ENCODE measurements at regions not wholly inside any gene's neighbourhood (a gene's known extent, or its start where the extent isn't known, plus 50 kb on each side); places are given as distances from the start of the nearest gene placed in this dataset.

DNA sequence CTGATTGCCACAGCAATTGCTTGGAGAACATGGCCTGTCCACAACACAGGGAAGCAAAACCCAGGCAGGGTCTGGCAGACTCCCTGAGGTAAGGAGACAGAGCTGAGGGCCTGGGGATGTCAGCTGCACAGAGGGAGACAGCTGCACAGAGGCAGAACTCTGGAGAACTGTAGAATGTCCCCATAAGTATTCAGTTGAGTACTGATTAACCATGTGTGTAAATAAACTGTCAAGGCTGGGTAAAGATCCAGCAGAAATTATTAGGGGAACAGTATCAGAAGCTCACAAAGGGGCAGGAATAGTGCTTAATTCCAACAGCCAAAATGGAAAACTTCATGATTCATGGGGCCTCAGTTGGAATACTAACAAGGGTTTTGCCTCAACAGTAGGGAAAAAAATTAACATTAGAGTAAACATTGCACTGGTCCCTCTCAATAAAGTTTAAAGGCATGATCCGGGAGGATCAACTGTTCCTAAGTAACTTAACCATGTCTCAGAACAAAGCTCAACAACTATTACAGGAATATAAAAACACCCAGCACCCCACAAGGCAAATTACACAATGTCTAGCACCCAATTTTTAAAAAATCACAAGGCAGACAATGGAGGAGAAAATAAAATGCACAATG is 201.3 kb upstream of the RASSF8 start:
- no peaks in the 10 kb centered on the region for H3K27me3 ChIP-seq (ENCODE audit: insufficient read depth, low read length, poor library complexity, severe bottlenecking)
- no peaks in the 10 kb centered on the region for H3K4me1 ChIP-seq (ENCODE audit: insufficient read depth, low read length, poor library complexity, severe bottlenecking)
- no peaks in the 10 kb centered on the region for H3K9me3 ChIP-seq (ENCODE audit: insufficient read depth, low read depth, low read length)
- no peaks in the 10 kb centered on the region for H3F3A ChIP-seq (ENCODE audit: low read depth)
- no peaks in the 10 kb centered on the region for H3K36me3 ChIP-seq (ENCODE audit: insufficient read depth, low read length)
- no peak overlapping the region for H3K4me2 ChIP-seq (ENCODE audit: low read depth, low read length, poor library complexity, severe bottlenecking)
- H3K9me2 ChIP-seq (replicated peaks; ENCODE audit: low read depth, low read length): no peaks in the 10 kb centered on the region
- no peaks in the 10 kb centered on the region for H4K20me1 ChIP-seq (ENCODE audit: insufficient read depth, low read length, poor library complexity, severe bottlenecking)
- H3K4me3 ChIP-seq (ENCODE audit: low read length, poor library complexity, severe bottlenecking): no peak overlapping the region
- no peak overlapping the region for H2AFZ ChIP-seq (ENCODE audit: low read length)
- TF ChIP-seq CTCF (conservative IDR thresholded peaks at IDR 0.05; ENCODE audit: low read length) (no peak), EZH2phosphoT487 (IDR thresholded peaks at IDR 0.05; ENCODE audit: borderline replicate concordance) (no peak)
- no peaks in the 10 kb centered on the region for H3K79me2 ChIP-seq (ENCODE audit: insufficient read depth, low read length)
- no peak overlapping the region for H3K9ac ChIP-seq (ENCODE audit: low read depth, low read length, poor library complexity, severe bottlenecking)

DNA sequence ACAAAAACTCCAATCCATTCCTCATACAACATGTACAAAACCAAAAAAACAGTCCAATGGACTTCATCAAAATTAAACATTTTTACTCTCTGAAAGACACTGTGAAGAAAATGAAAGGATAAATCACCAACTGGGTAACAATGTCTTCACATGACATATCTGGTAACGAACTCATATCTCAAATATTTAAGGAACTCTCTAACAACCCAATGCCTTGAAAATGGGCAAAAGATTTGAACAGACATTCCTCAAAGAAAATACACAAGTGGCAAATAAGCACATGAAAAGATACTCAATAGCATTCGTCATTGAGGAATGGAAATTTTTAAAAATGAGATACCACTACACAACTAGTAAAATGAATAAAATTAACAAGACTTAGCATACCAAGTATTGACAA is 198.7 kb upstream of the RASSF8 start:
- Histone ChIP-seq H3F3A (ENCODE audit: low read depth) (no peaks in the 10 kb centered on the region), H3K79me2 (ENCODE audit: insufficient read depth, low read length) (no peaks in the 10 kb centered on the region), H3K36me3 (ENCODE audit: insufficient read depth, low read length) (no peaks in the 10 kb centered on the region), H3K4me1 (ENCODE audit: insufficient read depth, low read length, poor library complexity, severe bottlenecking) (no peaks in the 10 kb centered on the region), H3K9ac (ENCODE audit: low read depth, low read length, poor library complexity, severe bottlenecking) (no peak overlapping the region), H3K27me3 (ENCODE audit: insufficient read depth, low read length, poor library complexity, severe bottlenecking) (no peaks in the 10 kb centered on the region), H3K4me2 (ENCODE audit: low read depth, low read length, poor library complexity, severe bottlenecking) (no peak overlapping the region), H3K4me3 (ENCODE audit: low read length, poor library complexity, severe bottlenecking) (no peak overlapping the region), H3K9me2 (replicated peaks; ENCODE audit: low read depth, low read length) (no peaks in the 10 kb centered on the region), H2AFZ (ENCODE audit: low read length) (no peak overlapping the region), H4K20me1 (ENCODE audit: insufficient read depth, low read length, poor library complexity, severe bottlenecking) (no peaks in the 10 kb centered on the region), H3K9me3 (ENCODE audit: insufficient read depth, low read depth, low read length) (no peaks in the 10 kb centered on the region)
- TF ChIP-seq CTCF (conservative IDR thresholded peaks at IDR 0.05; ENCODE audit: low read length) (no peak), EZH2phosphoT487 (IDR thresholded peaks at IDR 0.05; ENCODE audit: borderline replicate concordance) (no peak)

DNA sequence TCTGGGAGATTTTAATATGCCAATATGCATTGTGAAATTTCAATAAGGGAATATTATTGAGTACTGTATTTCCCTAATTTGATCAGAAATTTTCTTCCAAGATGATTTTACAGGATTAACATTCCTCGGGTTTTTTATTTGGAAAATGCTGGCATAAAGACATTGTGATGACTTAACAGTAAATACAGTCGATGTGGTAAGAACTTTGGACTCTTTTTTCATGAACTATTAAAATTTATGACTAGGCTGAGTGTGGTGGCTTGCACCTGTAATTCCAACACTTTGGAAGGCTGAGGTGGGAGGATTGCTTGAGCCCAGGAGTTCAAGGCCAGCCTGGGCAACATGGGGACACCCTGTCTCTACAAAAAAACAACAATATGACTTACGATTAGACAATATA is 197.1 kb upstream of the RASSF8 start:
- no peaks in the 10 kb centered on the region for H3K9me3 ChIP-seq (ENCODE audit: insufficient read depth, low read depth, low read length)
- H3K36me3 ChIP-seq (ENCODE audit: insufficient read depth, low read length): no peaks in the 10 kb centered on the region
- no peak overlapping the region for H2AFZ ChIP-seq (ENCODE audit: low read length)
- no peaks in the 10 kb centered on the region for H3K4me1 ChIP-seq (ENCODE audit: insufficient read depth, low read length, poor library complexity, severe bottlenecking)
- no peaks in the 10 kb centered on the region for H3F3A ChIP-seq (ENCODE audit: low read depth)
- H3K4me2 ChIP-seq (ENCODE audit: low read depth, low read length, poor library complexity, severe bottlenecking): no peak overlapping the region
- H3K9me2 ChIP-seq (replicated peaks; ENCODE audit: low read depth, low read length): no peaks in the 10 kb centered on the region
- no peaks in the 10 kb centered on the region for H3K79me2 ChIP-seq (ENCODE audit: insufficient read depth, low read length)
- no peak for TF ChIP-seq CTCF (conservative IDR thresholded peaks at IDR 0.05; ENCODE audit: low read length)
- no peak for TF ChIP-seq EZH2phosphoT487 (IDR thresholded peaks at IDR 0.05; ENCODE audit: borderline replicate concordance)
- no peaks in the 10 kb centered on the region for H3K27me3 ChIP-seq (ENCODE audit: insufficient read depth, low read length, poor library complexity, severe bottlenecking)
- H3K9ac ChIP-seq (ENCODE audit: low read depth, low read length, poor library complexity, severe bottlenecking): no peak overlapping the region
- H4K20me1 ChIP-seq (ENCODE audit: insufficient read depth, low read length, poor library complexity, severe bottlenecking): no peaks in the 10 kb centered on the region
- H3K4me3 ChIP-seq (ENCODE audit: low read length, poor library complexity, severe bottlenecking): no peak overlapping the region

Measured in Loucy (cell line).